ENCODE measurements at regions not wholly inside any gene's neighbourhood (a gene's known extent, or its start where the extent isn't known, plus 50 kb on each side); places are given as distances from the start of the nearest gene placed in this dataset.

- Histone ChIP-seq H3K23me2 (ENCODE audit: low read depth, low read length) (no peaks in the 10 kb centered on the region), H2BK20ac (ENCODE audit: low read length) (no peak overlapping the region), H3K23ac (ENCODE audit: insufficient read length) (no peak overlapping the region), H2BK15ac (ENCODE audit: low read length) (no peak overlapping the region), H2BK120ac (replicated peaks; ENCODE audit: low read depth, low read length) (no peak overlapping the region), H2AK5ac (ENCODE audit: low read depth, low read length) (no peak overlapping the region), H3K9me3 (ENCODE audit: insufficient read depth in 2 of 2, low read depth in 1 of 2, low read length in 1 of 2) (no peaks in the 10 kb centered on the region), H2BK5ac (ENCODE audit: low read depth, low read length) (no peak overlapping the region), H3K36me3 (ENCODE audit: control insufficient read depth in 2 of 4, insufficient read depth in 4 of 4, low read length in 3 of 4) (no peaks in the 10 kb centered on the region), H3K4me3 (ENCODE audit: extremely low read depth in 1 of 4, insufficient read depth in 2 of 4, low read depth in 3 of 4, low read length in 4 of 4) (no peak overlapping the region), H4K8ac (ENCODE audit: extremely low read depth, insufficient read depth, low read length) (no peak overlapping the region), H2BK12ac (ENCODE audit: low read depth, low read length) (no peak overlapping the region), H4K20me1 (replicated peaks in 1 of 2; ENCODE audit: control insufficient read depth in 1 of 2, insufficient read depth in 2 of 2, low read length in 2 of 2) (no peaks in the 10 kb centered on the region), H3K79me2 (ENCODE audit: control insufficient read depth in 1 of 2, insufficient read depth in 2 of 2, low read length in 2 of 2) (no peaks in the 10 kb centered on the region), H3K9ac (replicated peaks in 1 of 4; ENCODE audit: extremely low read depth in 1 of 4, low read depth in 3 of 4, low read length in 3 of 4) (no peak overlapping the region), H2AFZ (ENCODE audit: low read length) (no peak overlapping the region), H3K4me1 (replicated peaks in 1 of 4; ENCODE audit: control insufficient read depth in 3 of 4, insufficient read depth in 4 of 4, low read length in 3 of 4) (peaks cover 4 to 15% (median 11%) of the 10 kb centered on the region in 4 experiments; a peak in 5 of 7 replicates), H3K79me1 (ENCODE audit: low read depth, low read length) (no peaks in the 10 kb centered on the region), H3K4ac (replicated peaks; ENCODE audit: insufficient read length, low read depth, low read length) (no peak overlapping the region), H4K91ac (replicated peaks; ENCODE audit: insufficient read length, low read length) (no peak overlapping the region), H3K14ac (ENCODE audit: insufficient read length) (no peak overlapping the region), H3K56ac (replicated peaks; ENCODE audit: insufficient read length, low read depth, low read length) (no peak overlapping the region), H3K18ac (ENCODE audit: extremely low read depth, low read length) (no peak overlapping the region), H4K5ac (ENCODE audit: insufficient read length, low read depth, low read length) (no peak overlapping the region), H3K27ac (ENCODE audit: low read depth, low read length) (no peak overlapping the region), H3K27me3 (replicated peaks in 1 of 4; ENCODE audit: control insufficient read depth in 3 of 4, extremely low read depth in 1 of 4, insufficient read depth in 3 of 4, low read length in 3 of 4) (no peaks in the 10 kb centered on the region), H3K4me2 (ENCODE audit: insufficient read depth in 1 of 2, low read depth in 2 of 2, low read length in 2 of 2) (no peak overlapping the region)
- DNase-seq (ENCODE audit: low read depth in 1 of 2, low spot score in 2 of 2) (no peak), FAIRE-seq (no peak)
- WGBS, 2 experiments (ENCODE audit: extremely low coverage in 1 of 2, insufficient coverage in 1 of 2, insufficient read length in 1 of 2, insufficient replicate concordance in 2 of 2, low coverage in 1 of 2, low lambda C conversion rate in 2 of 2, missing lambda C conversion rate in 1 of 2), result 97% methylated on average over 5 of the region's 5 CpGs; no CpG with 5 or more reads in 1 of the 2 experiments
- POLR2A ChIA-PET (ENCODE audit: partially characterized antibody), result no interaction called here
- CTCF ChIA-PET (ENCODE audit: partially characterized antibody), result interaction anchor here (0.9 kb wide), 1 partner anchor 110 kb away, joined by 3 read pairs; no protein-coding TSS in a partner anchor
- TF ChIP-seq POLR2A (IDR thresholded peaks at IDR 0.05; ENCODE audit: control extremely low read depth in 1 of 2, low read depth in 2 of 2, low read length in 2 of 2) (no peak), EZH2 (IDR thresholded peaks at IDR 0.05; ENCODE audit: low read depth, low read length, severe bottlenecking) (no peak), GTF2F1 (IDR thresholded peaks at IDR 0.05; ENCODE audit: borderline replicate concordance, low read depth, low read length) (no peak), BRCA1 (IDR thresholded peaks at IDR 0.05; ENCODE audit: low read depth, low read length) (no peak), CREB1 (IDR thresholded peaks at IDR 0.05) (no peak)
Observed at GRCh38 chr11:92449780-92450179, 225.2 kb downstream of the FAT3 start.
